ENCODE measurements at regions not wholly inside any gene's neighbourhood (a gene's known extent, or its start where the extent isn't known, plus 50 kb on each side); places are given as distances from the start of the nearest gene placed in this dataset.

DNA sequence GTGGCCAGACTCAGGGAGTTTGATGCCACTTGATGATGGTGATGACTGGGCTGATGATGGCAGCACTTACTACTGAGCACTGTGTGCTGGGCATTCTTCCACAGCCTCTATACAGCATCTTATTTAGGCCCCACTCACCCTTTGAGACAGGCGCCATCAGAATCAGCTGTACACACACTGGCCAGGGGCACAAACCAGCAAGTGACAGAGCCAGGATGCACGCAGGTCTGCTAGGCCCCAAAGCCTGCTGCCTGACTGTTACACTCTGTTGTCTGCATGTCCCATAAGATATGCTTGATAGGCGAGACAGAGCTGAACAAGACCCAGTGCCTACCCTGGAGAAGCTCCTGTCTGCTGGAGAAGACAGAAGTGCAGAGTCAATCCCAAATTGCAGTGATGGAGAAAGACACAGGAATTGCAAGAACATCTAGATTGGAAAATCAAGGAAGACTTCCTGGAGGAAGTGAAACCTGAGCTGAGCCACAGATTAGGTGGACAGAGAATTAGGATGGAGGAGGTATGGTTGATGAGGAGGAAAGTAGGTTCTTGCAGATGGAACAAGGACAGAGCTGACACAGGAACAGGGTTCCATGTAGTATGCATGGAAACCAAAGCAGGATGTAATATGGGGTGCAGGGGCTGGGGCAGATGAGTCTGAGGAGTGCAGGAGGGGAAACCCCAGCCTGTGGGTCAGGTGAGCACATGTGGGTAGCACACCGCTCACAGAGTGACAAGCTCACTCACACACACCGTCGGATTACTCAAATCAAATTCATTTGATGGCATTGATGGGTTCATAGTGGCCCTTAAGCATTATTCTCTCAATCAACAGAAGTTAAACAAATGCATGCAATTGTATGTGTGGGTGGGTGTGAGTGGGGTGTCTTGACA, 117.3 kb downstream of the BEGAIN start:
- no peak overlapping the region for H3K4me3 ChIP-seq (ENCODE audit: insufficient read length, low read depth)
- H3K27me3 ChIP-seq (ENCODE audit: insufficient read depth, insufficient read length), result peaks cover 9% of the 10 kb centered on the region
- no peak overlapping the region for H3K9ac ChIP-seq (ENCODE audit: insufficient read length, low read depth)
- TF ChIP-seq ZNF274 (IDR thresholded peaks at IDR 0.05; ENCODE audit: low read depth, low read length) (no peak), YY1 (IDR thresholded peaks at IDR 0.05; ENCODE audit: insufficient read depth, insufficient read length) (no peak), SUZ12 (IDR thresholded peaks at IDR 0.05; ENCODE audit: extremely low read depth, insufficient read depth, insufficient read length) (no peak)
- H3K4me1 ChIP-seq (ENCODE audit: insufficient read depth, insufficient read length), result peaks cover 6% of the 10 kb centered on the region
- H3K9me3 ChIP-seq (ENCODE audit: insufficient read depth, low read length), result no peaks in the 10 kb centered on the region
- H3K36me3 ChIP-seq (ENCODE audit: insufficient read depth, insufficient read length, low read length), result no peaks in the 10 kb centered on the region
- DNase-seq (ENCODE audit: low read depth, low spot score), result no peak

DNA sequence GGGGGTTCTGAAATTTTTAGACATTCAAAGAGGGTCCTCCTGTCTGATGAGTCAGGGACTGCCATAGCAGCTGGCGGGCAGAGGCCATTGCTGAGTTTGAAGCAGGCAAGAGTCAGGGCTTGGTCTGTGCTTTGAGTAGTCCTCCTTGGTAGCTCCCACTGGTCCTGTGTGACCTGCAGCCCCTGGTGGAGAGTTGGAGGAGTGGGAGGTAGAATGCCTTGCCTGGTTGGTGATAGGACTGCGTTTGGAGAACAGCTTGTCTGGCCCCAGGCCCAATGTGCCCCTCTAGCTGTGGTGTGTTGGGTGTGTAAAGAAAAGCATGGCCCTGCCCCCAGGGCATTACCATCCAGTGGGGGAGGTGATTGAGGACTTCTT, 116.7 kb downstream of the BEGAIN start:
- TF ChIP-seq SUZ12 (IDR thresholded peaks at IDR 0.05; ENCODE audit: extremely low read depth, insufficient read depth, insufficient read length) (no peak), ZNF274 (IDR thresholded peaks at IDR 0.05; ENCODE audit: low read depth, low read length) (no peak), YY1 (IDR thresholded peaks at IDR 0.05; ENCODE audit: insufficient read depth, insufficient read length) (no peak)
- H3K9ac ChIP-seq (ENCODE audit: insufficient read length, low read depth), result no peak overlapping the region
- no peaks in the 10 kb centered on the region for H3K36me3 ChIP-seq (ENCODE audit: insufficient read depth, insufficient read length, low read length)
- no peak for DNase-seq (ENCODE audit: low read depth, low spot score)
- H3K9me3 ChIP-seq (ENCODE audit: insufficient read depth, low read length), result no peaks in the 10 kb centered on the region
- peaks cover 6% of the 10 kb centered on the region for H3K4me1 ChIP-seq (ENCODE audit: insufficient read depth, insufficient read length)
- H3K4me3 ChIP-seq (ENCODE audit: insufficient read length, low read depth), result no peak overlapping the region
- peaks cover 8% of the 10 kb centered on the region for H3K27me3 ChIP-seq (ENCODE audit: insufficient read depth, insufficient read length)

DNA sequence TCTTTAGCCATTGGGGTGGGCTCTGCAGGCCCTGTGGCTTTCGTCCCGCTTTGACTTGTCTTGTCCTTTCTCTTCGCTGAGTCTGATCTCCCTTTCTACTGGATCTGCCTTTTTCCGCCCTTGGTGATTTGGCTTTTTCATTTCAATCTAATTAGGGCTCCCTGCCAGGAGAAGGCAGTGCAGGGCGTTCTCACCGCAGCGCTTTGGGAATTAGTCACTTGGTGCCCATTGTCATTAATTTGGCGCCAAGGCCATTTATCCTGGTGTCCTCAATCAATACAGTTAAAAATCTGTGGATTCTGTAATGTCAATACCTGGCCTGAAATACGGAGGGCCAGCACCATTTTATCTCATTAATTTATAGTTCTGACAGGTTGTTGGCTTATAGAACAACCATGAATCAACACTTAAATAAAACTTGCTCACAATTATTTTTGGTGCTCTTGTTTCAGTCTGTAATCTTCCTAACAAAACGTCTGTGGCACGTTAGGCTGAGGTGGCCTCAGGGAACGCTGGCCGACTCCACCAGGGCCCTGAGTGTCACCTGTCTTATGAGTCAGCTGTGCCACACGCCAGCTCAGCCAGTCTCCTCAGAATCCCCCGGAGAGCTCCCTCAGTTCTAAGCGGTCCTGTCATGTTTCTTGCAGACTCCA, 115.7 kb downstream of the BEGAIN start:
- DNase-seq (ENCODE audit: low read depth, low spot score), result no peak
- Histone ChIP-seq H3K27me3 (ENCODE audit: insufficient read depth, insufficient read length) (peaks cover 6% of the 10 kb centered on the region), H3K4me3 (ENCODE audit: insufficient read length, low read depth) (no peak overlapping the region), H3K9me3 (ENCODE audit: insufficient read depth, low read length) (no peaks in the 10 kb centered on the region), H3K4me1 (ENCODE audit: insufficient read depth, insufficient read length) (peaks cover 6% of the 10 kb centered on the region), H3K36me3 (ENCODE audit: insufficient read depth, insufficient read length, low read length) (no peaks in the 10 kb centered on the region), H3K9ac (ENCODE audit: insufficient read length, low read depth) (no peak overlapping the region)
- TF ChIP-seq SUZ12 (IDR thresholded peaks at IDR 0.05; ENCODE audit: extremely low read depth, insufficient read depth, insufficient read length), result no peak
- TF ChIP-seq YY1 (IDR thresholded peaks at IDR 0.05; ENCODE audit: insufficient read depth, insufficient read length), result no peak
- TF ChIP-seq ZNF274 (IDR thresholded peaks at IDR 0.05; ENCODE audit: low read depth, low read length), result no peak

DNA sequence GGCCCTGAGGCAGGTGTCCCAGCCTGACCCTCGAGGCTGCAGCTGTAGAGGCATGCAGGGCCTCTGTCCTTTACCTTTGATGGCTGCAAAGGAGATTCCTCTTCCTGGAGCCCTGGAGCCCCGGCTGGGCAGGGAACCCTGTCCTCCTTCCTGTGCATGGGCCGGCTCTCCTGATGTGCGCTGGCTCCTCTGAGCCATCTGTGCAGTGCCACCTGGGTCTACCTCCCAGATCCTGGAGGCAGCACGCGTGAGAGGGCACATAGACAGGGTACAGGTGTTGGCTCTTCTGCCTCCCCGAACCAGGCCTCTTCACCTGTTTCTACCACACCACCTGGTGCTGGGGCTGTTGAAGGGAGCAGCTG, 115.1 kb downstream of the BEGAIN start:
- TF ChIP-seq YY1 (IDR thresholded peaks at IDR 0.05; ENCODE audit: insufficient read depth, insufficient read length) (no peak), ZNF274 (IDR thresholded peaks at IDR 0.05; ENCODE audit: low read depth, low read length) (no peak), SUZ12 (IDR thresholded peaks at IDR 0.05; ENCODE audit: extremely low read depth, insufficient read depth, insufficient read length) (no peak)

DNA sequence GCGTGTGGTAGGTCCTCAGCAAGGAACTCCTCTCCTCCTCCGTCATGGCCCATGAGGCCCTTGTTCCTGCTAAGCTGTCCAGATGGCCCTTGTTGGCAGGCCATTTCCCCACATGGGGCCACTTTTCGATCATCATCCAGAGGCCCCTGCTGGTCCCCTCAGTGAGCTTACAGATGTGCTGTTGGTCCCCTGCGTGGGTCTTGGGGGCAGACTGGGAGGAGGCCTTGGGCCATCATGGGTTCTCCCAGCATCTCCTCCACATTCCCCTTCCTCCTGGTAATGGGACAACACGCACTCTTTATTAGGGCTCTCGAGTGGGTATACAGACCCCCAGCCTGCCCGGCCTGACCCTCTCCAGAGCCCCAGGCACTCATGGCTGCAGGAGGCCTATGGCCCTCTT, 114.7 kb downstream of the BEGAIN start:
- H3K4me3 ChIP-seq (ENCODE audit: insufficient read length, low read depth), result no peak overlapping the region
- no peak for DNase-seq (ENCODE audit: low read depth, low spot score)
- no peaks in the 10 kb centered on the region for H3K9me3 ChIP-seq (ENCODE audit: insufficient read depth, low read length)
- H3K4me1 ChIP-seq (ENCODE audit: insufficient read depth, insufficient read length), result peaks cover 6% of the 10 kb centered on the region
- H3K9ac ChIP-seq (ENCODE audit: insufficient read length, low read depth), result no peak overlapping the region
- H3K27me3 ChIP-seq (ENCODE audit: insufficient read depth, insufficient read length), result peaks cover 6% of the 10 kb centered on the region
- TF ChIP-seq SUZ12 (IDR thresholded peaks at IDR 0.05; ENCODE audit: extremely low read depth, insufficient read depth, insufficient read length), result no peak
- TF ChIP-seq YY1 (IDR thresholded peaks at IDR 0.05; ENCODE audit: insufficient read depth, insufficient read length), result no peak
- TF ChIP-seq ZNF274 (IDR thresholded peaks at IDR 0.05; ENCODE audit: low read depth, low read length), result no peak
- H3K36me3 ChIP-seq (ENCODE audit: insufficient read depth, insufficient read length, low read length), result no peaks in the 10 kb centered on the region

More for the DNA sequence above, 115.1 kb downstream of the BEGAIN start:
- H3K36me3 ChIP-seq (ENCODE audit: insufficient read depth, insufficient read length, low read length), result no peaks in the 10 kb centered on the region
- no peak overlapping the region for H3K9ac ChIP-seq (ENCODE audit: insufficient read length, low read depth)
- no peak for DNase-seq (ENCODE audit: low read depth, low spot score)
- no peaks in the 10 kb centered on the region for H3K9me3 ChIP-seq (ENCODE audit: insufficient read depth, low read length)
- peaks cover 6% of the 10 kb centered on the region for H3K4me1 ChIP-seq (ENCODE audit: insufficient read depth, insufficient read length)
- no peak overlapping the region for H3K4me3 ChIP-seq (ENCODE audit: insufficient read length, low read depth)
- H3K27me3 ChIP-seq (ENCODE audit: insufficient read depth, insufficient read length), result peaks cover 6% of the 10 kb centered on the region

DNA sequence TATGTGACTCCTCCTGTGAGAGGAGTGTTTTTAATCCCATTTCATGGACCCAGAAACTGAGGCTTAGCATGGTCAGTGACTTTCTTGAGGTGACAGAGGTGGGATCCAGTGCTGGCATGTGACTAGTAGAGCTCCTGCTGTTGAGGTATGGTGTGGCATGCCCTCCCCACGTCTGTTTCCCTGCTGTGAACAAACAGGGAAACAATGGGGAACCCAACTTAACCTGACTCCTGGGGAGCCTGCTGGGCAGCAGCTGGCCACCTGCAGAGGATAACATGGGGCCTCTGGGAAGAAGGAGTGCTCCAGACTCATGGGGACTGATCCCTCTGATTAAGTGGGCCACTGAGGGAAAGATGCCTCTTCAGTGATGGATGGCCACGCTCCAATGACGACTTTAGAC, 114.0 kb downstream of the BEGAIN start:
- Histone ChIP-seq H3K4me3 (ENCODE audit: insufficient read length, low read depth) (no peak overlapping the region), H3K9ac (ENCODE audit: insufficient read length, low read depth) (no peak overlapping the region), H3K4me1 (ENCODE audit: insufficient read depth, insufficient read length) (peaks cover 6% of the 10 kb centered on the region), H3K27me3 (ENCODE audit: insufficient read depth, insufficient read length) (peaks cover 3% of the 10 kb centered on the region), H3K36me3 (ENCODE audit: insufficient read depth, insufficient read length, low read length) (no peaks in the 10 kb centered on the region), H3K9me3 (ENCODE audit: insufficient read depth, low read length) (no peaks in the 10 kb centered on the region)
- TF ChIP-seq YY1 (IDR thresholded peaks at IDR 0.05; ENCODE audit: insufficient read depth, insufficient read length) (no peak), ZNF274 (IDR thresholded peaks at IDR 0.05; ENCODE audit: low read depth, low read length) (no peak), SUZ12 (IDR thresholded peaks at IDR 0.05; ENCODE audit: extremely low read depth, insufficient read depth, insufficient read length) (no peak)
- DNase-seq (ENCODE audit: low read depth, low spot score), result no peak

DNA sequence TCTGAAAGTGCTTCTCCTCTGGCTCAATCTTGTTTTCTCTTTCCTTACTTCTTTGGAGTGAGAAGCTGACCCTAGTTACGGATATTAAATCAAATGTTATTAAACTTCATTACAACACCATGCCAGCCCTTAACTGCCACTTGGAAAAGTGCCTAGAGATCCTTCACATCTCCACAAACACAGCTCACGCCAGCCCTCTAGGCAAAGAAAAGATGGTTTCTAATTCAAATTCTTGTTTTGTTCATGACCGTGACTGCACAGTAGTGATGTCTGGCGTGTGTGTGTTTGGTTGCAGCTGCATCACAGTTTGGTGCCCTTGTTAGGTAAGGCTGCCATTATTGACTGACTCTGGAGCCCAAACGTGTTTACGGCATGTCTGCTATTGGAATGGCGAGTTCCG, 113.0 kb downstream of the BEGAIN start:
- Histone ChIP-seq H3K27me3 (ENCODE audit: insufficient read depth, insufficient read length) (peaks cover 3% of the 10 kb centered on the region), H3K9me3 (ENCODE audit: insufficient read depth, low read length) (no peaks in the 10 kb centered on the region), H3K9ac (ENCODE audit: insufficient read length, low read depth) (no peak overlapping the region), H3K4me1 (ENCODE audit: insufficient read depth, insufficient read length) (peaks cover 5% of the 10 kb centered on the region), H3K4me3 (ENCODE audit: insufficient read length, low read depth) (no peak overlapping the region), H3K36me3 (ENCODE audit: insufficient read depth, insufficient read length, low read length) (no peaks in the 10 kb centered on the region)
- no peak for DNase-seq (ENCODE audit: low read depth, low spot score)
- TF ChIP-seq YY1 (IDR thresholded peaks at IDR 0.05; ENCODE audit: insufficient read depth, insufficient read length) (no peak), ZNF274 (IDR thresholded peaks at IDR 0.05; ENCODE audit: low read depth, low read length) (no peak), SUZ12 (IDR thresholded peaks at IDR 0.05; ENCODE audit: extremely low read depth, insufficient read depth, insufficient read length) (no peak)

Data from NT2/D1 (cell line).